ENCODE measurements at regions not wholly inside any gene's neighbourhood (a gene's known extent, or its start where the extent isn't known, plus 50 kb on each side); places are given as distances from the start of the nearest gene placed in this dataset.

DNA sequence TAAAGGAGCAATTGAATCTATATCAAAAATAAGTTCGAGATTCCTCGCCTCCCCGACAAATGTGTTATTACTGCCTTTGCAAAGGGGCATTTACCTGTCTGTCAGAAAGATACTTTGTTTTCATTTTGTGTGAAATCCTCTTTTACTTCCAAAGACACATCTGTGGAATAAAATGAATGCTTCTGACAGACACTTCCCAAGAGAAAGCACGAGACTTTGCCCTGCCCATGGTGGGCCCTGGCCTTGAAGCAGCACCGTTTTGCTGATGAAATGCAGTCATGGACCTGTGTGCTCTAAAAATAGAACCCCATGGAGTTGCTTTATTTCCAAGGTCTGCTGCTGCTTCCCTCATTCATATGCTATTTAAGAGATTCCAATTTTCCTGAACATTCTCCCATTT lies 85.9 kb upstream of the USP47 start:
- no peak for DNase-seq (ENCODE audit: low spot score)

DNA sequence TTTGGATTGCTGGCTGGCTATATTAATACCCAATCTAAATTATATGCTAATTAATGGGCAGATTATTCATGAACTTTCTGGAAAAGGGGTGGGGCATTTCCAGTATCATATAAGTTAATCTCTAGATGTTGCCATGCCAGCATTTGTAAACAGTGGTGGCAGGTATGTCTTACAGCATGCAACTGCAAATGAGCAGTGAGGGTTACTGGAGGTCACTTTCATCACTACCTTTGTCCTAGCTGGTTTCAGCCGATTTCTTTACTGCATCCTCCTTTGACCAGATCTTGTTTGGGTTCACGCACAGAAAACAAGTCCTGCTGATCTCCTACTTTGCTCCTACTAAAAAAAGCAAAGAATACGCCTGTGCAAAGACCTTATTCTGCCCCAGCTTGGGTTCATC lies 89.1 kb upstream of the USP47 start:
- no peak for DNase-seq (ENCODE audit: low spot score)

DNA sequence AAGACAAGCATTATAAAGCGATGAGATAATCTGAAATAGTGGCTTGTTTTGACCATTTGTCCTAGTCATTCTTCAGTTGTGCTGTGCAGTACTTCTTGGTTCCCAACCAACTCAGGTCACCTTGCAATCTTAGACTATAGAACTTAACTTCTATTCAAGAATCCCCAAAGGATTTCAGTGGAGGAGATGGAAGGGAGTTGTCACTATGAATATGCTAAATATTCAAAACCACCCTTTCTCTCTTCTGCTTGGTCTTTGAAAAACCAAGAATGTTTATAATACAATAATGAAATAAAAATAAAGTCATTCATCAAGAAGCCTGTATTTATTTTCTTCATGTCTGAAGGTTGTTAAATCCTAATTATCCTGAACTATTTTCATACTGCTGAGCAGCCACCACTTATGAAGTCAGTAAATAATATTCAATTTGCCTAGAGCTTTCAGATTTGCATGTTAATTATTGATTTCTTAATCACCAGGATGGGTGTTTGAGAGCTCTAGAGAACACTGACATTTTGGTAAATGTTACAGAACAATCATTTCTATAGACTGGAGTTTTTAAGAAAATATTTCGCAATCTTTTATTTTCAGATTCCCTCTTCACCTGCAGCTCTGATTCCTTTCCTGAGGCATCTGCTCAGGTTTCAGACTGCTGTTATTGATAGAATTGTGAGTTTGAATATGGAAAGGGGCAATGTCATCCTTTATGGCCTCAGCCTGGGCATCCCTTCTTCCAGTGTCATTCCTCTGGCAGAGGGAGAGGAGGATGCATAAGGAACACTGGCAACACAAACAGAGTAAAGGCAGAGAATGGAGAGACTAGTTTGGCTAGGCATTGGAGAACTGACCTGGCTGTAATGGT lies 91.5 kb upstream of the USP47 start:
- DNase-seq (ENCODE audit: low spot score) = no peak

DNA sequence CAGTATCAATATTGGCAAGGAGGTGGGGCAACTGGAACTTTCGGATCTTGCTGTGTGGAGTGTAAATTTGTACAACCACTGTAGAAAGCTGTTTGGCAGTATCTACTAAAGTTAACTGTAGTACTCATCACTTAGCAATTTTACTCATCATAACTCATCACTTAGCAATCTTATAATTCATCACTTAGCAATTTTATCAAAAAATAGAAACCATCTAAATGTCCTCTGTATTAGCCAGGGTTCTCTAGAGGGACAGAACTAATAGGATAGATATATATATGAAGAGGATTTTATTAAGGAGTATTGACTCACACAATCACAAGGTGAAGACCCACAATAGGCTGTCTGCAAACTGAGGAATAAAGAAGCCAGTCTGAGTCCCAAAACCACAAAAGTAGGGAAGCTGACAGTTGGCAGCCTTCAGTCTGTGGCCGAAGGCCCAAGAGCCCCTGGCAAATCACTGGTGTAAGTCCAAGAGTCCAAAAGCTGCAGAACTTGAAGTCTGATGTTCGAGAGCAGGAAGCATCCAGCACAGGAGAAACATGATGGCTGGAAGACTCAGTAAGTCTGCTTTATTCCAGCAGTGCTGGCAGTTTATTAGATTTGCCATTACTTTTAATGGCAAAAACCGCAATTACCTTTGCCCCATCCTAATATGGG lies 92.9 kb upstream of the USP47 start:
- DNase-seq (ENCODE audit: low spot score) = no peak

DNA sequence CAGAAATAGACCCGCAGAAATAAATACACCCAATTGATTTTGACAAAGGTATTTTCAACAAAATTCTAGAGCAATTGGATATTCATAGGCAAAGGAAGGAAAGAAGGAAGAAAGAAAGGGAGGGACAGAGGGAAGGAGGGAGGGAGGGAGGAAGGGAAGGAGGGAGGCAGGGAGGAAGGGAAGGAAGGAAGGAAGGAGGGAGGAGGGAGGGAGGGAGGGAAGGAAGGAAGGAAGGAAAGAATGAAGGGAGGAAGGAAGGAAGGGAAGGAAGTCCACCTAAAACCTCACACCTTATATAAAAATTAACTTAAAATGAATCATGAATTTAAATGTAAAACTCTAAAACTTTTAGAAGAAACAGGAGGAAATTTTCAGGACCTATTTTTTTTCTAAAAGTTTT lies 94.2 kb upstream of the USP47 start:
- no peak for DNase-seq (ENCODE audit: low spot score)

DNA sequence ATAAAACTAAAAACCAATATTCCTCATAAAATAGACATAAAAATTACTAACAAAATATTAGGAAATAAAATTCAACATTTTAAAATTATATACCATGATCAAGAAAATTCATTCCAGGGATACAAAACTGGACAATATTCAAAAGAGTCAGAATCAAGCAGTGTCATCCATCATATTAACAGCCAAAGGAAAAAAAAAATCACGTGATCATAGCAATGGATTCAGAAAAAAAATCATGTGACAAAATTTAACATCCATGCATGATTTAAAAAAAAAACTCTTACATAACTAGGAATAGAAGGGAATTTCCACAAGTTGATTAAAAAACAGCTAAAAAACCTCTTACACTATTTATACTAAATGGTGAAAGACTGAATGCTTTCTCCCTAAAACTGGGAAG lies 95.3 kb upstream of the USP47 start:
- DNase-seq (ENCODE audit: low spot score) = no peak

DNA sequence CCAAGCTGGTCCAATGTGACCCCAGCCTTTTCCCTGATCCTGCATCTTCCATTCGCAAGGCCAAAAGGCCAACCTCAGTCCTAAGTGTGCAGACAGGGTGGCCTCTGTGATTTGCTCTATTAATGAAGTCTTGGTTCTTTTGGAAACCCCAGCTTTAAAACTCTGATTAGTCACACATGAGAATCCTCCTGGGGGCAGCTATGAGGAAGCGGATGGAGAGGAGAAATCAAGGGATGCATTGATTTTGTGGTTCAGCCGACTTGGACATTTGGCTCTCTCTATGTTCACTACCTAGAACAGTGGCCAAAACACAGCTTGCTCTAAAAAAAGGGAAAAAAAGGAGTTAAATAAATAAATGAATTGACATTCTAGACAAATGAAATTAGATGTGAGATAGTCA lies 98.6 kb upstream of the USP47 start:
- no peak for DNase-seq (ENCODE audit: low spot score)

DNA sequence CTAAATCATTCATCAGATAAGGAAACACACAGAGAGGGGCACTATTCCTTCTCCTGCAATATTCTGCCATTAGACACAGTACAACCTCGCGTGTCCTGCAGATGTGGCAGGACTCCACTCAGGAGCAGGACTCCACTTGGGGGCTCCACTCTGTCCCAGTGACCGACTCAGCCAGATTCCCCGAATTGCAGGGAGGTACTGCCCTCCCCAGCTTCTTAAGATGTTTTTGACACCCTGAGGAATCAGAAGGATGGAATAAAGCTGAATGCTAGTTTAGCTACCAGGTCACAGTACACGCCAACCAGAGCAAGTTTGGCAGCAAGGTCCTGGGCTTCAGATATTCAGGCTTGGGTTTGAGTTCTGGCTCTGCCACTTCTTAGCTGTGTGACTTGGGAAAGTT lies 99.3 kb upstream of the USP47 start:
- no peak for DNase-seq (ENCODE audit: low spot score)

DNA sequence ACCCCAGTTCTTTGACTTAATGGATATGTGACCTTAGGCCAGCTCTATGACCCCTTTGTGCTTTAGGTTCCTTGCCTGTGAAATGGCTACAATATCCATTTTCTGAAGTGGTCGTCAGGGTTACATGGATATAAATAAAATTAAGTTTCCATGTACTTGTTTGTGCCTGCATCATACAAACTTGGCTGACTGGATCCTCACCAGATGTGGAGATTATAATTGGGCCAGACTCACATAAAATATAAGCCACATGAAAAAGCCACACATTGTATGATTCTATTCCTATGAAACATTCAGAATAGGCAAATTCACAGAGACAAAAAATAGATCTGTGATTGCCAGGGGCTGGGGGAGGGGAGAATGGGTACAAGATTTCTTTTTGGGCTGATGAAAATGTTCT lies 100.9 kb upstream of the USP47 start:
- no peak for DNase-seq (ENCODE audit: low spot score)

DNA sequence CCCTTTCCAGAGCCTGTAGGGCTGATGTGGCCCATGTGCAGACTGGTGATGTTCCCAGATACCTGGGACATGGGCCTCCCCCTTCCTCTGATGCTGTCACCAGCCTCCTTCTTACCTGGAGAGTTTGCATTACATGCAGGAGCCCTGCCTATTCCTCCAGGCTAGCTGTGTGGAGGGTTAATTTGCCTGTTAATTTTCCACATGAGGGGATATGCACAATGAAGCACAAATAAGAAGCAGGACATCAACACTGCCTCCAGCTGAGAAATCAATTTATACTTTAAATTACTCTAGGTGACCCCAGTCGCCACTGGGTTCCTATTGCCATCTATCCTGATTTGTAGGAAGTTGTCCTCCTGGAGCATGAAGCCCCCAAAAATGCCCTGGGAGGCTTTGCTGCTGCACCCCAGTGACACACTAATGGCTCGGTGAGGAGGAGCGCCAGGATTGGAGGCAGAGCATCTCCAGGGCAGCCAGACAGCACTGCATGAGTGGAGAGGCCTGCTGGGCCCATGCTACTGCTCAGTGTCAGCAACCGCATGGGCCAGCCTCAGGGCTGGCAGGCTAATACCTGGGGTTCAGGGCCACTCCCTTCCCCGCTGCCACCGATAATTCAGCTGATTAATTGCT lies 101.6 kb upstream of the USP47 start:
- DNase-seq (ENCODE audit: low spot score) = no peak

DNA sequence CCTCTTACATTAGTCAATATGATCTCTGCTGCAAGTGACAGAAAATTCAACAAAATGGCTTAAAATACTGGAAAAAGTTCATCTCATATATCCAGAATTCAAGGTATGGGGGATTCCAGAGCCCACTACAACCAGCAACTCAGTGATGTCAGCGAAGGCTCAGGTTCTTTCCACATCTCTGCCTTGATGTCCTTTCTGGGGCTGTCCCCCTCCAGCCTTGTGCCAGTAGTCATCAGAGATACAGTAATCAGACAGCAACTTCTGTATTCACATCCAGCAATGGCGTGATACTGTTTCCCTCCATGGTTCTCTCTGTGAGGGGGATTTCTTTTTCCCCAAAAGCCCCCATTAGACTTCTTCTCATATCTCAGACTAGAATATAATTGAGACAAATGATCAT lies 103.4 kb upstream of the USP47 start:
- DNase-seq (ENCODE audit: low spot score) = no peak

DNA sequence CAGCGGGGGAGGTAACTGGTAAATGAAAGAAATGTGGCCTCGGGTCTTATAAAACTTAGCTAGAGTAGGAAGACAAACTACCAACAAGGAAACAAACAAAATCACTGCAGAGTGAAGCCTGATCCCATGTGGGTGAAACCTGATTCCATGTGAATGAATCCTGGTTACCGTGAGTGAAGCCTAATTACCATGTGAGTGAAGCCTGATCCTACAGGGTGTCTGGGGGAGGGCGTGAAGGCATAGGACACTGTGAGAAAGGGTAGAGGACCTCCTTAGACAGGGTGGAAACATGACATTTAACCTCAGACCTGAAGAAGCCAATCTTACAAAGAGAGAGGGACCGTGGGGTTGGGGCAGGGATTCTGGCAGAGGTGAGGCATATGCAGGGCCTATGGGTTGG lies 106.2 kb upstream of the USP47 start:
- DNase-seq (ENCODE audit: low spot score) = no peak

DNA sequence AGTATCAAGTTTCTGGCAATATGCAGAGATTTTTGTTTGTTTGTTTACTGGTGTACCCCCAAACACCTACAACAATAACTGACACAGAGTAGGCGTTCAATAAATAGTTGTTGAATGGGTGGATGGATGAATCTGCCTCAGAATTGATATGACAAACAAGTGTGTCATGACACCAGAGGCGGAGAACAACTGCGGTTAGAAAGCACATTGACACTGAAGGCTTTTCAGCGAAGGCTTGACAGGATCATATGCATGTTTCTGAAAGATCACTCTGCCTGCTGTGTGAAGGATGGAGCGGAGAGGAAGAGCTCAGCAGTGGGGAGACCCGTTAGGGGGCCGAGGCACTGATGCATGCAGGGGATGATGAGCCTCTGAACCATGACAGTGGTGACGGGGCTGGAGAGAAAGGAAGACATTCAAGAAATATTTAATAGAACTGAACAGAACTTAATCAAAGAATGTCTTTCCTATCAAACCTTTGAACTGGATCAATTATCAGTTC lies 108.5 kb upstream of the USP47 start:
- DNase-seq (ENCODE audit: low spot score) = no peak

DNA sequence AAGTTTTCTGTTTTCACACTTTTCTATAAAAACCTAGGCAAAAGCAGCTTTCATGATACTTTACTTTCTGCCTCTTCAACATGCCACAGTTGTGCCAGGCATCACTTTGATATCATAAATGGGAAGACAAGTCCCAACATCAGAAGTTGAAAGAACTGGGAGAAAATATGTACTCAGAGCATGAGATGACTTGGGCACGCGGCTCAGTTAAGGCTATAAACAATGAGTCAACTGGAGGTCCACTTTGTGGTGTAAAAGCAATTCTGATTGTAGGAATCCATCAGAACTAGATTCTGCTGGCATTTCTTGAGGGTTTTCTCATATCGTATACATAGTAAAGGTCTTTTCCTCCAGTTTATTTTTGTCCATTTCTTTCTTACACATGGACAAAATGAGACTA lies 109.7 kb upstream of the USP47 start:
- no peak for DNase-seq (ENCODE audit: low spot score)

DNA sequence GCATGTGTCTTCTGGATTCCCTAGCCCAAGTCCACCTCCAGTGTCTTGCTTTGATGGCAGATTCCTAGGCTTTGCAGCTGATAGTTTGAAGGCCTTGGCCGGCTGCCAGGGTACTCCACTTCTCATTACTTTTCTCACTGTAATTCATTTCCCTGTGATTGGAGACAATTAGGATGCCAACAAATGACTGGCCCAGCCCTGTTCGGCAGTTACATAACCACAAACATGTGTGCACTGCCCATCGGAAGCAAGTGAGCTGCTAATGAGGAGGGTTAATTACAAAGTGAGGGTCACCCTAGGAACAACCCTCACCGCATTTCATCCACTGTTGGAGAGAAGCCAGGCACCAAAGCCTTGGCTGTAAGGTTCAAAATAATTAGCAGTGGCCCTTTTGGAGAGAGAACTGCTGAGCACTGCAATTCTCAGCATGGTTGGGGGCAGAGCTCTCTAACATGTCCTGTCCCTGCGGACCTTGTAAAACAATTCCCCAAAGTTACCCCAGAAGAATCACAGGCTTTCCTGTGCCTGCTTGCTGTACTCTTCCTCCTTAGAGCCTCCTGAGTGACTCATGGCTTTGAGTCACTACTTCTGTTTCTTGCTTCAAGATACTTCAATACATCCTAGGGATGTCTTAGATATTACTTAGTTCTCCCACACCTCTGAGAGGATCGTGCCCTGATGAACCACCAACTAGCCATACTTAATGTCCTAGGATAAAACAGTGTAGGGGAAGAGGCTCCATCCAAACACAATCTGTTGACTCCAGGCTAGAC lies 109.7 kb upstream of the GALNT18 start:
- no peak for DNase-seq (ENCODE audit: low spot score)

DNA sequence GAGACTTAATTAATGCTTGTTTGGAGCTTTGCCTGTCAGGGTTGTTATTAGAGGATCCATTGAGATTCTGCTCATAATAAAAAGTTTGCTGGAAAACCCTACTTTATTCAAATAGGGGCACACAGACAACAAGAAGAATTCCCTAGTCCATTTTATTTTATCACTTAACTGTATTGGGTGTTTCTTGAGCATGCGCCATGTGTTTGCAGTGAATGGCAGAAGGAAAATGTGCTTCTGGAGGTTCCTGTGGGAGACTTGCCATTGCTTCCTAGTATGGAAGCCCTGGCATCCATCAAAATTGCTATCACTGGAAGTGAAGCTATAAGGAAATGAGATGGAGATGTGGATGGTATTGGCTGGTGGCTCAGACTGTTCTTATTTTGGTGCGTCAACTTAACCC lies 106.6 kb upstream of the GALNT18 start:
- DNase-seq (ENCODE audit: low spot score) = no peak

DNA sequence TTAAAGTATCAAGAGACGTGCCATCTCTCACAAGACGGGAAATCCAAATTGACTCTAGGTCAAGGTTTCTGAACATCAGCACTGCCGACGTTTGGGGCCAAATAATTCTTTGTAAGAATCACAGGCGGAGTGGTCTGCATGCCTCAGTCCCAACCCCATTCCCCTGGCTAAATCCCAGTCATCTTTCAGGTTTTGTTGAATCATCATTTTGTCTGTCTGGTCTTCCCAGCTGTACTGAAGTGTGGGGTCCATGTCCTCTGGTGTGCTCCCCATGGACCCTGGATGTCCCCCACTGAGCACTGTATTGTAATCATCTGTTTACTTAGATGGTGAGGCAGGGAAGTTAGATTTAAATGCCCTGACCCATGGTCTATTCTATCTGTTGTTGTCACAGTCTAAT lies 103.6 kb upstream of the GALNT18 start:
- no peak for DNase-seq (ENCODE audit: low spot score)

DNA sequence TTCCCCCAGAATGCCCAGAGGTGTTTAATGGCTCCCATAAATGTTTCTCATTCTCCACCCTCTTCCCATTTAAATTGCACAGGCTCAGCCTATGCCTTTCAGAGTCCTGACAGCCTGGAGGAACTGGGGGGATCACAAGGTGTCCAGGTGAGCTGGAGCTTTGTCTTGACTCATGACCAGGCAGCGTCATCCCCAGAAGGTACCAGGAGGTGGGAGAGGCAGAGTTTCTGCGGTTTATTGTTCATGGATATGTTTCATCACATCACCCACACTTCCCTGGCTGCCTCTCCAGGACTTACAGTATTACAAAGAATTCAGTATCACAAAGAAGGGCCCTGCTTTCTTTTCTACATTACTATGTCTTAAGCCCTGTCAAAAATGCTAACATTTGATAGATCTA lies 103.2 kb upstream of the GALNT18 start:
- DNase-seq (ENCODE audit: low spot score) = no peak

DNA sequence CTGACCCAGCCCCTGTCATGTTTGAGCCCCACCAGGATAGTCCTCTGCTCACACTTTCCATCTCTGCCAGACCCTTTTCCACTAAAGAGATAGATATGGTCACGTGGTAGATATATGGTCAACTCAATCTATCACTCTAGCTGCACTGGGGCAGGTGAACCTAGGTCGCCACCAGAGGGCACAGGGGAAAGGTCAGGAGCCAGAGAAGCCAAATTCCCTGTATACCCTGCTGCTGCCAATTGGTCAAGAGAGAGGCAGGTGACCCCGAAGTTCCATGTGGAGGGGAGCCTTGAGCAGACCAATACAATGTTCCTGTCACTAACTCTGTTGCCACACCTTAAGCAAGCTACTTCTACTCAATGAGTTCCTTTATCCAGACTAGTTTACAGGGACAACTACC lies 101.1 kb upstream of the GALNT18 start:
- no peak for DNase-seq (ENCODE audit: low spot score)

DNA sequence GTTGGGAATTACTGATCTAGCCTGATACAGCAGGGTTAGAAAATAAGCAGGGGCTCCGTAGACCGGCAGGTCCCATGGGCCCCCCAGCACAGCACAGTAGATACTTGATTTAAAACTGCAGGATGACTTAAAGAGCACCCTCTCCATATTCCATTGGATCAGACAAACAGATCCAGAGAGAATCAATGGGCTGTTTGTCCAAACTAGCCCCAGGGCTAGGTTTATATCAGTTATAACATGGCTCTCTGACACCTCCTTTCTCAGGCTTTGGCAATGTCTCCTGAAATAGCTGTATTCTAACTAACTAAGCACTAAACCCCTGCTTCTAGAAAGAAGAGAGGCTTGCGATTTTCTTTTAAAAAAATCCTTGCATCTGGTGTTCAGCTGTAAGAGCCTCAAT lies 100.4 kb upstream of the GALNT18 start:
- DNase-seq (ENCODE audit: low spot score) = no peak

DNA sequence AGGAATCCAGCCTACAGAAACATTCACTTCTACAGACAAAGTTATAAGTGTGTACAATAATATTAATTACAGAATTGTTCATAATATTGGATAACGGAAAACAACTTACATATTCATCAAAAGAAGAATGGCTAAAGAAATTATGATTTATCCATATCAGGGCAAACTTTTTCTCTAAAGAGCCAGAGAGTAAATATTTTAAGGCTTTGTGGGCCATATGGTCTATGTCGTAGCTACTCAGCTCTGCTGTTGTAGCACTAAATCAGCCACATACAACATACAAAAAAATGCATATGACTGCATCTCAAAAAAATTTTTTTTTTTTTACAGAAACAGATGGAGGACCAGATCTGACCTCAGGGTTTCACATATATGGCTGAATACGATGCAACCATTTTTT lies 96.7 kb upstream of the GALNT18 start:
- DNase-seq (ENCODE audit: low spot score) = no peak

DNA sequence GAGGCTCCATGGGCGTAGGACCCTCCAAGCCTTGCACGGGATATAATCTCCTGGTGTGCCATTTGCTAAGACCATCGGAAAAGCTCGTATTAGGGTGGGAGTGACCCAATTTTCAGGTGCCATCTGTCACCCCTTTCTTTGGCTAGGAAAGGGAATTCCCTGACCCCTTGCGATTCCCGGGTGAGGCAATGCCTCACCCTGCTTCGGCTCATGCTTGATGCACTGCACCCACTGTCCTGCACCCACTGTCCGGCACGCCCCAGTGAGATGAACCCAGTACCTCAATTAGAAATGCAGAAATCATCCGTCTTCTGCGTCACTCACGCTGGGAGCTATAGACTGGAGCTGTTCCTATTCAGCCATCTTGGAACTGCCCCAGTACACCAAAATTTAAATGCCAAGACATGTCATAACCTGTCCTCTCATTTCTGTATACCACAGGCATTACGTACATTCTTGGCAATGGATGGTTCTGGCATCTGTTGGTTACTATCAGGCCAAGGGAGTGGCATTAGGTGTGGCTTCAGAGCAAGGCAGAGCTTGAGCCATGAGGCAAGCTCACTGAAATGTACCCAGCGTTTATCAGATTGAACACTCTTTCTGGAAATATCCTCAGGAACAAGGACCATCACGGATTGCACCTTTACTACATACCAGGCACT lies 95.4 kb upstream of the GALNT18 start:
- no peak for DNase-seq (ENCODE audit: low spot score)
